SK-N-MC (cell line): ENCODE measurements at regions not wholly inside any gene's neighbourhood (a gene's known extent, or its start where the extent isn't known, plus 50 kb on each side); places are given as distances from the start of the nearest gene placed in this dataset.

Experiments used
- EZH2 ChIP-seq: fragments of 200-600 bp; sonication (generic); IDR thresholded peaks from one replicate; pipeline ENCODE4 v1.6.1; 2017; ENCODE audit warnings: antibody characterized with exemption
- POLR2AphosphoS5 ChIP-seq: IDR thresholded peaks from 2 replicates; pipeline ENCODE4 v1.6.1; 2012; ENCODE audit warnings: mild to moderate bottlenecking, low read depth, low read length, borderline replicate concordance

DNA sequence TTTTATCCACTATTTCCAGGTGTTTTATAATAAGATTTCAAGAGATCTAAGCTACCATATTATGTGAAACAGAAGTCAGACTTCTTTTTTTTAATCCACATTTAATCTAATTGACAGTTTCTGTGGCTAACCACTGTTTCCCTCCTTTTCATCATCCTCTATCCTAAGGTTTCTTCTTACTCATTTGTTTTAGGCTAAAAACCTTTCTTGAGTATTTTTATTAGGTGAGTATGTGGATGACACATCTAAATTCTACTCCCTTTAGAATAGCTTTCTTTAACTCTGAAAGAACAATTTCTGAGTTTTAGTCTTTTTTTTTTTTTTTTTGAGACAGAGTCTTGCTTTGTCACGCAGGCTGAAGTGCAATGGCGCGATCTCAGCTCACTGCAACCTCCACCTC, 62.7 kb downstream of the NPY start:
- TF ChIP-seq POLR2AphosphoS5 (no peak), EZH2 (no peak)
